ENCODE measurements at regions not wholly inside any gene's neighbourhood (a gene's known extent, or its start where the extent isn't known, plus 50 kb on each side); places are given as distances from the start of the nearest gene placed in this dataset.
A peak's percentile ranks its signal among the peaks of the same experiment; 100 is the strongest.

DNA sequence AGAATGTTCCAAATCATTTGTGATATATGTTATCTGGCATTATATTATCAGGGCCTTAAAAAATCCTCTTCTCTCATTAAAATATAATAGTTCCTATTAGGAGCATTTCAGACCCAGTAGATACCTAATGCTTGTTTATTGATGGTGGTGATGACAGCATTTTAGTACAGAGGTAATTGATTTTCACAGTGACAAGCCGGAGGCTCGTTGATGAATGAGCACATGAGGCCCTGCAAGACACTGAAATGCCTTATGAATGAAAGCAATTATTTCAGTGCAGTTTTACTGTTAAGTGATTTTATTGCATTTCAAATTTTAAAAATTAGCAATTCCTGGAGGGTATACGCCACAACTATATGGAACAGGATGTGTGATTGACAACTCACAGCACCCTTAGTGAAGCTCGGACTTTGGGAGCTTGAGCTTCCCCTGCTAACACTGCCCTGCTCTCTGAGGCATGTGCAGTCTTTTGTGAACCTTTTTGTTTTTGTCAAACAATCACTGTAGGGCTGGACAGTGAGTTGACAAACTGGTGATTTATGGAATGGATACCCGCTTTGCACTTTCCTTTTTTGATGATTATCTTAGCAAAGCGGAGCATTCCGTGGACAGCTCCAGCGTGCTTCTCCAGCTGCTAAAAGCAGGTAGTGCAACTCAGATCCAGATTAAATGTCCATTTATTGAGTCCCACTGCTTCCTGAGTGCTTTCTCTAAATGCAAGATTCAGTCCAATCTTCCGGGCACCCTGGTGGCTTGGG, 187.0 kb upstream of the ATP10A start:
- no peak for DNase-seq (ENCODE audit: low read depth)
- TF ChIP-seq, protein P1, sequence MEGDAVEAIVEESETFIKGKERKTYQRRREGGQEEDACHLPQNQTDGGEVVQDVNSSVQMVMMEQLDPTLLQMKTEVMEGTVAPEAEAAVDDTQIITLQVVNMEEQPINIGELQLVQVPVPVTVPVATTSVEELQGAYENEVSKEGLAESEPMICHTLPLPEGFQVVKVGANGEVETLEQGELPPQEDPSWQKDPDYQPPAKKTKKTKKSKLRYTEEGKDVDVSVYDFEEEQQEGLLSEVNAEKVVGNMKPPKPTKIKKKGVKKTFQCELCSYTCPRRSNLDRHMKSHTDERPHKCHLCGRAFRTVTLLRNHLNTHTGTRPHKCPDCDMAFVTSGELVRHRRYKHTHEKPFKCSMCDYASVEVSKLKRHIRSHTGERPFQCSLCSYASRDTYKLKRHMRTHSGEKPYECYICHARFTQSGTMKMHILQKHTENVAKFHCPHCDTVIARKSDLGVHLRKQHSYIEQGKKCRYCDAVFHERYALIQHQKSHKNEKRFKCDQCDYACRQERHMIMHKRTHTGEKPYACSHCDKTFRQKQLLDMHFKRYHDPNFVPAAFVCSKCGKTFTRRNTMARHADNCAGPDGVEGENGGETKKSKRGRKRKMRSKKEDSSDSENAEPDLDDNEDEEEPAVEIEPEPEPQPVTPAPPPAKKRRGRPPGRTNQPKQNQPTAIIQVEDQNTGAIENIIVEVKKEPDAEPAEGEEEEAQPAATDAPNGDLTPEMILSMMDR (conservative IDR thresholded peaks at IDR 0.05; ENCODE audit: low read depth, low read length): no peak
- H3K4me3 ChIP-seq (ENCODE audit: low read length): no peak overlapping the region

DNA sequence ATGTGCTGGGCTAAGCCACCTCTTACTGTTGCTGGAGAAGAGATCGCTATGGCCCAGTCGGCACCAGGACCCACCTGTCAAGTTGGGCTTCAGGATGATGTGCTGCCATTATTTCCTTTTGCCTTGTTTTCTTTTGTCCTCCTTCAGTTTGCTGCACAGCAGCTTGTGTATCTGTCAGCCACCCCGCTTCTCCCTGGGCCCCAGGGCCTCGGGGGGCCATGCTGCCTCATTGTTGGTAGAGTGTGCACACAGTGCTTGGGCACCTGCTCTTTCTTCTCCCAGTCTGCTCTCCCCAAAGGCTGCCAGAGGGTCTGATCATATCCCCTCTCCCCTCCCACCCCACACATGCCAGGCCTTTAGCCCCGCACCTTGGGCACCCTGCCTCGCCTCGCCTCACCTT, 185.5 kb upstream of the ATP10A start:
- DNase-seq (ENCODE audit: low read depth): no peak
- H3K4me3 ChIP-seq (ENCODE audit: low read length): no peak overlapping the region
- TF ChIP-seq, protein P1 (conservative IDR thresholded peaks at IDR 0.05; ENCODE audit: low read depth, low read length): no peak

DNA sequence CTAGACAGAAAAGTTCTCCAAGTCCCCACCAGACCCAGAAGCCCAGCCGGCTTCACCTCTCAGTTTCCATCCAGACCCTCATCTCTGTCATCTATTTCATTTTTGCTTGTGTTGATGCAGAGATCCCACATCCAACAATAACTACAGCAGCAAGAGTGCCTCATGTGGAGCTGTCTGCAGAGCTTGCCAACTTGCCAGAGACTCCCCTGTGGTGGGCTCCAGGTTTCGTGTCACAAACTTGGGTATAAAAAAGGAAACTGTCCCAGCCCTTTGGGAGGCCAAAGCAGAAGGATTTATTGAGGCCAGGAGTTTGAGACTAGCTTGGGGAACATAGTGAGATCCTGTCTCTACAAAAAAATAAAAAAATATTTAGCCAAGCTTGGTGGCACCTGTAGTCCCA, 182.4 kb upstream of the ATP10A start:
- no peak for DNase-seq (ENCODE audit: low read depth)
- H3K4me3 ChIP-seq (ENCODE audit: low read length): no peak overlapping the region
- TF ChIP-seq, protein P1 (conservative IDR thresholded peaks at IDR 0.05; ENCODE audit: low read depth, low read length): no peak

- no peak overlapping the region for H3K4me3 ChIP-seq (ENCODE audit: low read length)
- TF ChIP-seq, protein P1 (conservative IDR thresholded peaks at IDR 0.05; ENCODE audit: low read depth, low read length): no peak
- DNase-seq (ENCODE audit: low read depth): no peak
These were observed 179.9 kb upstream of the ATP10A start for GRCh38 chr15:26043018-26043417.

DNA sequence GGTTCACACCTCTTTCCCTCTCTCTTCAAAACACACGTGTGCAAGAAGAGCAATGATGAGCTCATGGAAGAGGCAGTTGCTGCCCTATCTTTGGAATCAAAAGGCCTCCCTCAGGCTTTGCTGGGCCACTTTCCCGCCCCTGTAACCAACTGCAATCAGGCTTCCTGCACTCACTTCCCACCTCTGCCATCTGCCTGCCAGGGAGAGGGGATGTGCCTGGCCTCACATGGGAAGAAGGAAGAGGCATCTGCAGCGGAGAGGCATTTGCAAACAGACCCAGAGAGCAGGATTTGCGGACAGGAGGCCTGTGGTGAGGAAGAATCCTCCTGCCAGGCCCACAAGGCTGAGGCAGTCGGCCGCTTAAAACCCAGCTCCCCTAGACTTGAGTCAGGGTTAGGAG, 175.6 kb upstream of the ATP10A start:
- no peak for DNase-seq (ENCODE audit: low read depth)
- H3K4me3 ChIP-seq (ENCODE audit: low read length): no peak overlapping the region
- TF ChIP-seq, protein P1 (conservative IDR thresholded peaks at IDR 0.05; ENCODE audit: low read depth, low read length): no peak

DNA sequence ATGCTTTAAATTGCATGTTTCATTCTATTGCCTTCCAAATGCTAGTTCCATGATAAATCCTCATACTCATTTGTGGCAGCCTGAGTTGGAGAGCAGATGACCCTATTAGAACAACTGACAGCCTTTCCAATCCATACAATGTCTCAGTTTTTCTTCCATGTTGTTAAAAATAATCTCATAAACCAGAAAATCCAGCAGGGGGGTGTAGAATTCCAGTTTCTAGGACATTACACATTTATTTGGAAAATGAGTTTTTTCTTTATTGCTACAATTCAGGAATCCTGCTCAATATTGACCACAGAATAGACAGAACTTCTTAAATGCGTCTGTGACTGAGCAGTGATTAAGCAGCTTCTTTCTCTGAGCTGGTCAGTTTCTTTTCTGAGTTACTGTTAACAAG, 174.2 kb upstream of the ATP10A start:
- TF ChIP-seq, protein P1 (conservative IDR thresholded peaks at IDR 0.05; ENCODE audit: low read depth, low read length): peak; percentile 26
- H3K4me3 ChIP-seq (ENCODE audit: low read length): no peak overlapping the region
- DNase-seq (ENCODE audit: low read depth): no peak

DNA sequence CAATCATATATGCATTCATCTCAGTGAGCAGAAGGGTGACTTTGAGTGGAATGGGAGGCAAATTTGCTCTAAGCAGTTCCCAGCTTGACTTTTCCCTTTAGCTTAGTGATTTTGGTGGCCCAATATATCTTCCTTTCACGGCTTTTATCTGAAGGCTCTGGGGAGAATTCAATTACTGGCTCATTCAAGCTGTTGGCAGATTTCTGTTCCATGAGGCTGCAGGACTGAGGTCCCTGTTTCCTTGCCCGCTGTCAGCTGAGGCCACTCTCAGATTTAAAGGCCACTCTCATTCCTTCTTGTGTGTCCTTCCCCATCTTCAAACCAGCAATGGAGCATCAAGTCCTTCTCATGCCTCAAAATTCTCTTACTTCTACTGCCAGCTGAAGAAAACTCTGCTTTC, 170.4 kb upstream of the ATP10A start:
- DNase-seq (ENCODE audit: low read depth): no peak
- TF ChIP-seq, protein P1 (conservative IDR thresholded peaks at IDR 0.05; ENCODE audit: low read depth, low read length): no peak
- no peak overlapping the region for H3K4me3 ChIP-seq (ENCODE audit: low read length)

Data from retinal pigment epithelial cell (primary cell).